NT2/D1 (cell line): ENCODE measurements at regions not wholly inside any gene's neighbourhood (a gene's known extent, or its start where the extent isn't known, plus 50 kb on each side); places are given as distances from the start of the nearest gene placed in this dataset.
"Not testable (repeated sequence)": the region's sequence is repeated elsewhere in the genome, so short reads cannot be mapped to it uniquely, and the experiment has no call there.

Experiments
- DNase-seq: peaks from one replicate; pipeline ENCODE4 v3.0.0-alpha.2; 2011; ENCODE audit warnings: low read depth, low spot score
- H3K27me3 ChIP-seq: 2 replicates; pipeline ENCODE4 v1.6.0; 2011; ENCODE audit warnings: mild to moderate bottlenecking; ENCODE audit not compliant: insufficient read length, insufficient read depth
- H3K36me3 ChIP-seq: 2 replicates; pipeline ENCODE4 v1.6.1; 2011; ENCODE audit warnings: mild to moderate bottlenecking, low read length, mixed read lengths; ENCODE audit not compliant: insufficient read depth, insufficient read length
- H3K4me1 ChIP-seq: 2 replicates; pipeline ENCODE4 v1.5.1; 2011; ENCODE audit not compliant: insufficient read depth, insufficient read length
- H3K4me3 ChIP-seq: 2 replicates; pipeline ENCODE4 v1.5.1; 2011; ENCODE audit warnings: low read depth; ENCODE audit not compliant: insufficient read length
- H3K9ac ChIP-seq: 2 replicates; pipeline ENCODE4 v1.6.0; 2011; ENCODE audit warnings: low read depth; ENCODE audit not compliant: insufficient read length
- H3K9me3 ChIP-seq: 2 replicates; pipeline ENCODE4 v1.5.1; 2011; ENCODE audit warnings: mild to moderate bottlenecking, low read length; ENCODE audit not compliant: insufficient read depth
- SUZ12 ChIP-seq: IDR thresholded peaks from 2 replicates; pipeline ENCODE4 v1.6.1; 2011; ENCODE audit not compliant: insufficient read length, insufficient read depth; ENCODE audit errors: extremely low read depth
- YY1 ChIP-seq: IDR thresholded peaks from 2 replicates; pipeline ENCODE4 v1.6.1; 2011; ENCODE audit not compliant: insufficient read length, insufficient read depth
- ZNF274 ChIP-seq: IDR thresholded peaks from 2 replicates; pipeline ENCODE4 v1.6.1; 2011; ENCODE audit warnings: mild to moderate bottlenecking, low read depth, low read length

DNA sequence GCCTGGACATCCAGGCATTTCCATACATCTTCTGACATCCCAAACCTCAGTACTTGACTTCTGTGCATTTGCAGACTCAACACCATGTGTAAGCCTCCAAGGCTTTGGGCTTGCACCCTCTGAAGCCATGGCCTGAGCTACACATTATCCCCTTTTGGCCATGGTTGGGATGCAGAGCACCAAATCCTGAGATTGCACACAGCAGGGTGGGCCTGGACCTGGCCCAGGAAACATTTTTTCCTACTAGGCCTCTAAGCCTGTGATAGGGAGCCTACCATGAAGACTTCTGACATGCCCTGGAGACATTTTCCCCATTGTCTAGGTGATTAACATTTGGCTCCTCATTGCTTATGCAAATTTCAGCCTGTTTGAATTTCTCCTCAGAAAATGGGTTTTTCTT is 853.4 kb upstream of the SPRY2 start:
- no peaks in the 10 kb centered on the region for H3K36me3 ChIP-seq
- H3K27me3 ChIP-seq, result no peaks in the 10 kb centered on the region
- no peaks in the 10 kb centered on the region for H3K4me1 ChIP-seq
- peaks cover 8% of the 10 kb centered on the region; the same call in 1 of the 2 replicates for H3K9me3 ChIP-seq
- no peak for TF ChIP-seq YY1
- TF ChIP-seq SUZ12, result no peak
- no peak for TF ChIP-seq ZNF274
- DNase-seq, result no peak
- H3K9ac ChIP-seq, result no peak overlapping the region
- no peak overlapping the region for H3K4me3 ChIP-seq

DNA sequence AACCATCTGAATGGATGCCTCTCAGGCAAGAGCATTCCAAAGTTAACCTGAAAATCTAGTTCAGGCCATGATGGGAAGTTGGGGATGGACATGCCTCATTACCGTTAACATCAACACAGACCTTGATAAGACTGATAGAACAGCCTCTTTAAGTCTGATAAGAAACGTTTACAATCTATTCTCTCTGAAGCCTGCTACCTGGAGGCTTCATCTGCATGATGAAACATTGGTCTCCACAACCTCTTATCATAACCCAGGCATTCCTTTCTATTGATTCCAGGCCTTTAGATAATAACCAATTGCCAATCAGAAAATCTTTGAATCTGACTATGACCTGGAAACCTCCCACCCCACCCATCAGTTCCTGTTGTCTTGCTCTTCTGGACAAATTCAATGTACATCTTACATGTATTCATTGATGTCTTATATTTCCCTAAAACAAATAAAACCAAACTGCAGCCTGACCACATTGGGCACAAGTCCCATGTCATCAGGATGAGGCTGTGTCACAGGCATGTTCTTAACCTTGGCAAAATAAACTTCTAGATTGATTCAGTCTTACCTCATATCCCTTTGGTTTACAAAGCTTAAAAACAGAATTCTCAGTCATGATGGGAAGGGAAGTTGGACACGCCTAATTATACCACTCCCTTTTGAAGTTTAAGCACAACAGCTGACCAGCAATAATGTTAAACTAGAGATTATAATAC is 843.8 kb upstream of the SPRY2 start:
- Histone ChIP-seq H3K9ac (no peak overlapping the region), H3K9me3 (no peaks in the 10 kb centered on the region), H3K4me1 (no peaks in the 10 kb centered on the region), H3K27me3 (no peaks in the 10 kb centered on the region), H3K4me3 (no peak overlapping the region), H3K36me3 (no peaks in the 10 kb centered on the region)
- TF ChIP-seq YY1 (no peak), SUZ12 (no peak)
- DNase-seq, result no peak

- no peaks in the 10 kb centered on the region for H3K9me3 ChIP-seq
These were observed 831.7 kb upstream of the SPRY2 start for GRCh38 chr13:81172603-81173002.

DNA sequence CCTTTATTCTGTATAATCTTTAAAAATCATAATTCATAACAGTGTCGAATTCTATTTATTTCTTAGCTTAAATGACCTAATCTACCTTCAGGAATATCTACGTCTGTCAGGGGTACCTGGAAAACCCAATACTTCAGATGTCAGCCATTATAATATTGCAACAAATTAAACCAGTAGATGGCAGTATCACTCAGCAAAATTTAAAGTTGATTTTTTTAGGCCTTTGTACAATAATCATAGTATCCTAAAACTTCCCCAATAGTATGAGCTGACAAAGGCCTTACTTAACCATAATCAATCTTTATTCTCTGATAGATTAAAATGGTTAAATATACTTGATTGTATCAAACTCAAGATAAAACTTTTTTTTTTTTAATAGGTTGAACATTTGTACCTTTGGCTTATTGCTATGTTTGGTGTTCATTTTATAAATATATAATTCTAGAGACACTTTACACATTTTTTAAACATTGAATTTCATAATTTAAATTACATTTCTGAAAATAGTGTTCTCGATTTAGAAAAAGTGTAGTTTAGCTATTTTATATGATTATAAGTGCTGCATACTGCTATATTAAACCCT is 830.2 kb upstream of the SPRY2 start:
- H3K27me3 ChIP-seq, result no peaks in the 10 kb centered on the region
- no peaks in the 10 kb centered on the region for H3K4me1 ChIP-seq
- no peak overlapping the region for H3K9ac ChIP-seq
- H3K36me3 ChIP-seq, result no peaks in the 10 kb centered on the region
- H3K9me3 ChIP-seq, result no peaks in the 10 kb centered on the region
- no peak overlapping the region for H3K4me3 ChIP-seq
- TF ChIP-seq YY1, result no peak
- no peak for TF ChIP-seq ZNF274
- no peak for TF ChIP-seq SUZ12
- peak; percentile 6 for DNase-seq

More at GRCh38 chr13:81172603-81173002, 831.7 kb upstream of the SPRY2 start:
- no peak for DNase-seq
- no peak for TF ChIP-seq ZNF274
- no peak for TF ChIP-seq SUZ12
- no peak for TF ChIP-seq YY1
- Histone ChIP-seq H3K4me3 (no peak overlapping the region), H3K36me3 (no peaks in the 10 kb centered on the region), H3K4me1 (no peaks in the 10 kb centered on the region), H3K27me3 (no peaks in the 10 kb centered on the region), H3K9ac (no peak overlapping the region)

GRCh38 chr13:81163823-81164222 is 822.9 kb upstream of the SPRY2 start:
- not testable (repeated sequence) for H3K9ac ChIP-seq, H3K27me3 ChIP-seq, DNase-seq, H3K4me3 ChIP-seq, H3K4me1 ChIP-seq, H3K36me3 ChIP-seq, H3K9me3 ChIP-seq

DNA sequence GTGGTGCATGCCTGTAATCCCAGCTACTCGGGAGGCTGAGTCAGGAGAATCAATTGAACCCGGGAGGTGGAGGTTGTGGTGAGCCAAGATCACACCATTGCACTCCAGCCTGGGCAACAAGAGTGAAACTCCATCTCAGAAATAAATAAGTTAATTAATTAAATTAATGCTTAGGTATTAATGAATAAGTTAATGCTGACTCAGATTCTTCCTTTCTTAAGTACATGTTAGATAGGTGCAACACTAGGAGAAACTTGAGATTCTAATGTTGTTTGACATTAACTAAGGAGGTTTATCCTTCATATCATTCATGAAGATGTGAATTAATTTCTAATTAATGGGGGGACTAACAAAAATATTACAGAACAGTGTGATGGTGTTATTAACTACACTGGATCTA is 812.6 kb upstream of the SPRY2 start:
- Histone ChIP-seq H3K4me3 (no peak overlapping the region), H3K9me3 (no peaks in the 10 kb centered on the region), H3K36me3 (no peaks in the 10 kb centered on the region), H3K27me3 (no peaks in the 10 kb centered on the region), H3K4me1 (no peaks in the 10 kb centered on the region), H3K9ac (no peak overlapping the region)
- no peak for TF ChIP-seq YY1
- no peak for TF ChIP-seq ZNF274
- no peak for TF ChIP-seq SUZ12
- DNase-seq, result no peak

DNA sequence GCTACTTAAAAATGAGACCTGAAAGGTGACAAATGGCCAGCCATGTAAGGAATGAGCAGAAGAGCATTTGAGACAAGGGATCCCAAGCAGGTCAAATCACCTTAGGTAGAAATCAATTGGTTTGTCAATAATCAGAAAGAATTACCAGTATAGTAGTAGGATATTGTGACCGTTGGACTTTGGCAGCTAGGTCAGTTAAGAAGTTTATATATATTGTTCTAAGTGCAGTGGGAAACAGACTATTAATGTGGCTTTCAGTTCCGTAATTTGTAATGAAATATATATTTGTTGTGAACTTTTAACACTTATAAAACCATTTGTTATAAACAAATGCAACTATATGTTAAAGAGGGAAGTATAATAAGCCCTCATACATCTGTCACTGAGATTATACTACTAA is 807.9 kb upstream of the SPRY2 start:
- no peak overlapping the region for H3K4me3 ChIP-seq
- no peak overlapping the region for H3K9ac ChIP-seq
- TF ChIP-seq SUZ12, result no peak
- no peak for TF ChIP-seq YY1
- TF ChIP-seq ZNF274, result no peak
- no peaks in the 10 kb centered on the region for H3K4me1 ChIP-seq
- no peaks in the 10 kb centered on the region for H3K9me3 ChIP-seq
- no peaks in the 10 kb centered on the region for H3K27me3 ChIP-seq
- no peak for DNase-seq
- no peaks in the 10 kb centered on the region for H3K36me3 ChIP-seq

GRCh38 chr13:81146576-81146975 is 805.6 kb upstream of the SPRY2 start:
- H3K9ac ChIP-seq, H3K36me3 ChIP-seq, DNase-seq, H3K9me3 ChIP-seq, H3K27me3 ChIP-seq, H3K4me3 ChIP-seq, H3K4me1 ChIP-seq: not testable (repeated sequence)
